Activated naive CD8-positive, alpha-beta T cell treated with anti-CD3 and anti-CD28 coated beads, Interleukin-2, amount 10 ng/mL, durations not matched to agents 7 days and 5 days (primary cell): ENCODE measurements at regions not wholly inside any gene's neighbourhood (a gene's known extent, or its start where the extent isn't known, plus 50 kb on each side); places are given as distances from the start of the nearest gene placed in this dataset.
A peak's percentile ranks its signal among the peaks of the same experiment; 100 is the strongest.

Experiments
- ATAC-seq: fragments of 150-1000 bp; cut with Tn5 transposase; one replicate; pipeline ENCODE4 v1.10.0; 2021; ENCODE audit warnings: low read depth, moderate library complexity
- POLR2A ChIA-PET: fragments of 350-600 bp; sonication (Branson Sonifier 250); formaldehyde crosslinking; loops from one replicate; lab custom pipeline; 2021; ENCODE audit warnings: antibody characterized with exemption; lab: Charles Lee
- DNase-seq: peaks from one replicate; pipeline ENCODE4 v3.0.0; 2021
- H3K27ac Mint-ChIP-seq: one replicate; pipeline ENCODE4 v1.8.0; 2022; ENCODE audit warnings: mild to moderate bottlenecking, mixed read lengths
- H3K27me3 Mint-ChIP-seq: one replicate; pipeline ENCODE4 v1.8.0; 2022; ENCODE audit warnings: mild to moderate bottlenecking, moderate library complexity, mixed read lengths
- H3K36me3 Mint-ChIP-seq: one replicate; pipeline ENCODE4 v1.8.0; 2021; ENCODE audit warnings: mild to moderate bottlenecking, mixed read lengths
- H3K4me1 Mint-ChIP-seq: one replicate; pipeline ENCODE4 v1.8.0; 2021; ENCODE audit warnings: mixed read lengths
- H3K4me3 Mint-ChIP-seq: one replicate; pipeline ENCODE4 v1.8.0; 2022; ENCODE audit warnings: mild to moderate bottlenecking, moderate library complexity, mixed read lengths
- H3K9me3 Mint-ChIP-seq: one replicate; pipeline ENCODE4 v1.8.0; 2021; ENCODE audit warnings: mixed read lengths

- H3K9me3 Mint-ChIP-seq, result no peaks in the 10 kb centered on the region
- peaks cover 33% of the 10 kb centered on the region for H3K27me3 Mint-ChIP-seq
- H3K27ac Mint-ChIP-seq, result no peak overlapping the region
- ATAC-seq, result no peak
- DNase-seq, result no peak
- H3K4me1 Mint-ChIP-seq, result no peaks in the 10 kb centered on the region
- POLR2A ChIA-PET, result no interaction called here
- H3K4me3 Mint-ChIP-seq, result no peak overlapping the region
- no peaks in the 10 kb centered on the region for H3K36me3 Mint-ChIP-seq
Measured at GRCh38 chr10:129372172-129372571, 94.9 kb upstream of the MGMT start.

GRCh38 chr10:129373231-129373630, 93.8 kb upstream of the MGMT start:
- POLR2A ChIA-PET, result no interaction called here
- Mint-ChIP-seq H3K27ac (no peak overlapping the region), H3K9me3 (no peaks in the 10 kb centered on the region), H3K36me3 (no peaks in the 10 kb centered on the region), H3K4me3 (no peak overlapping the region), H3K27me3 (peaks cover 33% of the 10 kb centered on the region), H3K4me1 (no peaks in the 10 kb centered on the region)
- DNase-seq, result no peak
- no peak for ATAC-seq

GRCh38 chr10:129373718-129374117, 93.3 kb upstream of the MGMT start:
- POLR2A ChIA-PET, result no interaction called here
- H3K4me1 Mint-ChIP-seq, result no peaks in the 10 kb centered on the region

GRCh38 chr10:129375171-129375570, 91.9 kb upstream of the MGMT start:
- Mint-ChIP-seq H3K4me1 (no peaks in the 10 kb centered on the region), H3K9me3 (no peaks in the 10 kb centered on the region), H3K4me3 (no peak overlapping the region), H3K27me3 (peaks cover 28% of the 10 kb centered on the region), H3K36me3 (no peaks in the 10 kb centered on the region), H3K27ac (no peak overlapping the region)
- ATAC-seq (no peak), DNase-seq (no peak)
- POLR2A ChIA-PET, result no interaction called here

More at GRCh38 chr10:129373718-129374117, 93.3 kb upstream of the MGMT start:
- Mint-ChIP-seq H3K9me3 (no peaks in the 10 kb centered on the region), H3K4me3 (no peak overlapping the region), H3K27me3 (peaks cover 33% of the 10 kb centered on the region), H3K27ac (no peak overlapping the region), H3K36me3 (no peaks in the 10 kb centered on the region)
- DNase-seq, result no peak
- no peak for ATAC-seq

GRCh38 chr10:129375912-129376311, 91.1 kb upstream of the MGMT start:
- no peak for DNase-seq
- Mint-ChIP-seq H3K9me3 (no peaks in the 10 kb centered on the region), H3K36me3 (no peaks in the 10 kb centered on the region), H3K4me3 (no peak overlapping the region), H3K27ac (no peak overlapping the region), H3K27me3 (peaks cover 25% of the 10 kb centered on the region), H3K4me1 (no peaks in the 10 kb centered on the region)
- POLR2A ChIA-PET, result no interaction called here
- no peak for ATAC-seq

GRCh38 chr10:129380279-129380678, 86.8 kb upstream of the MGMT start:
- H3K27ac Mint-ChIP-seq, result no peak overlapping the region
- no peaks in the 10 kb centered on the region for H3K9me3 Mint-ChIP-seq
- H3K4me1 Mint-ChIP-seq, result no peaks in the 10 kb centered on the region
- H3K4me3 Mint-ChIP-seq, result no peak overlapping the region
- H3K27me3 Mint-ChIP-seq, result no peaks in the 10 kb centered on the region
- DNase-seq (no peak), ATAC-seq (no peak)
- no peaks in the 10 kb centered on the region for H3K36me3 Mint-ChIP-seq
- POLR2A ChIA-PET, result no interaction called here

- POLR2A ChIA-PET, result no interaction called here
- Mint-ChIP-seq H3K9me3 (no peaks in the 10 kb centered on the region), H3K4me3 (no peak overlapping the region), H3K36me3 (no peaks in the 10 kb centered on the region), H3K27me3 (peaks cover 2% of the 10 kb centered on the region), H3K27ac (no peak overlapping the region), H3K4me1 (no peaks in the 10 kb centered on the region)
- DNase-seq, result no peak
- ATAC-seq, result no peak
Measured at GRCh38 chr10:129381741-129382140, 85.3 kb upstream of the MGMT start.

GRCh38 chr10:129382401-129382800, 84.6 kb upstream of the MGMT start:
- Mint-ChIP-seq H3K36me3 (no peaks in the 10 kb centered on the region), H3K9me3 (no peaks in the 10 kb centered on the region), H3K27ac (no peak overlapping the region), H3K4me3 (no peak overlapping the region), H3K27me3 (peaks cover 2% of the 10 kb centered on the region), H3K4me1 (no peaks in the 10 kb centered on the region)
- POLR2A ChIA-PET, result no interaction called here
- ATAC-seq, result no peak
- DNase-seq, result no peak

GRCh38 chr10:129383651-129384050, 83.4 kb upstream of the MGMT start:
- Mint-ChIP-seq H3K27me3 (peaks cover 2% of the 10 kb centered on the region), H3K27ac (no peak overlapping the region), H3K36me3 (no peaks in the 10 kb centered on the region), H3K4me3 (no peak overlapping the region), H3K4me1 (no peaks in the 10 kb centered on the region), H3K9me3 (no peaks in the 10 kb centered on the region)
- ATAC-seq, result no peak
- POLR2A ChIA-PET, result no interaction called here
- DNase-seq, result no peak

- POLR2A ChIA-PET, result no interaction called here
- Mint-ChIP-seq H3K9me3 (no peaks in the 10 kb centered on the region), H3K36me3 (no peaks in the 10 kb centered on the region), H3K4me1 (no peaks in the 10 kb centered on the region), H3K27ac (peak overlapping the region; percentile 25), H3K27me3 (peaks cover 4% of the 10 kb centered on the region), H3K4me3 (no peak overlapping the region)
- no peak for ATAC-seq
- no peak for DNase-seq
Measured at GRCh38 chr10:129385600-129385999, 81.4 kb upstream of the MGMT start.

GRCh38 chr10:129386415-129387257, 80.4 kb upstream of the MGMT start:
- no peak for ATAC-seq
- H3K36me3 Mint-ChIP-seq, result no peaks in the 10 kb centered on the region
- H3K4me1 Mint-ChIP-seq, result no peaks in the 10 kb centered on the region
- no peak for DNase-seq
- no peak overlapping the region for H3K4me3 Mint-ChIP-seq
- no peak overlapping the region for H3K27ac Mint-ChIP-seq
- no peaks in the 10 kb centered on the region for H3K9me3 Mint-ChIP-seq
- POLR2A ChIA-PET, result no interaction called here
- H3K27me3 Mint-ChIP-seq, result peaks cover 4% of the 10 kb centered on the region

- ATAC-seq (no peak), DNase-seq (no peak)
- Mint-ChIP-seq H3K36me3 (no peaks in the 10 kb centered on the region), H3K4me1 (no peaks in the 10 kb centered on the region), H3K9me3 (no peaks in the 10 kb centered on the region), H3K27ac (no peak overlapping the region), H3K4me3 (no peak overlapping the region), H3K27me3 (peaks cover 4% of the 10 kb centered on the region)
- POLR2A ChIA-PET, result no interaction called here
Measured at GRCh38 chr10:129387258-129387525, 79.8 kb upstream of the MGMT start.

- peaks cover 4% of the 10 kb centered on the region for H3K27me3 Mint-ChIP-seq
- H3K36me3 Mint-ChIP-seq, result no peaks in the 10 kb centered on the region
- no peak overlapping the region for H3K4me3 Mint-ChIP-seq
- POLR2A ChIA-PET, result no interaction called here
- ATAC-seq (no peak), DNase-seq (no peak)
- H3K9me3 Mint-ChIP-seq, result no peaks in the 10 kb centered on the region
- no peaks in the 10 kb centered on the region for H3K4me1 Mint-ChIP-seq
- no peak overlapping the region for H3K27ac Mint-ChIP-seq
Measured at GRCh38 chr10:129388435-129388834, 78.6 kb upstream of the MGMT start.

GRCh38 chr10:129389194-129389593, 77.8 kb upstream of the MGMT start:
- DNase-seq (no peak), ATAC-seq (no peak)
- H3K4me3 Mint-ChIP-seq, result no peak overlapping the region
- H3K36me3 Mint-ChIP-seq, result no peaks in the 10 kb centered on the region
- no peaks in the 10 kb centered on the region for H3K9me3 Mint-ChIP-seq
- H3K27me3 Mint-ChIP-seq, result peaks cover 4% of the 10 kb centered on the region
- no peak overlapping the region for H3K27ac Mint-ChIP-seq
- no peaks in the 10 kb centered on the region for H3K4me1 Mint-ChIP-seq
- POLR2A ChIA-PET, result no interaction called here
